GM19238 (cell line): ENCODE measurements at regions not wholly inside any gene's neighbourhood (a gene's known extent, or its start where the extent isn't known, plus 50 kb on each side); places are given as distances from the start of the nearest gene placed in this dataset.
"Not testable (repeated sequence)": the region's sequence is repeated elsewhere in the genome, so short reads cannot be mapped to it uniquely, and the experiment has no call there.

Experiments used
- DNase-seq: peaks from one replicate; pipeline ENCODE4 v3.0.0; 2011; ENCODE audit warnings: low spot score; ENCODE audit not compliant: insufficient read length

GRCh38 chr1:213636778-213637177 lies 351.0 kb upstream of the PROX1 start:
- DNase-seq: not testable (repeated sequence)

- no peak for DNase-seq
Measured at GRCh38 chr1:213641312-213641711, 346.5 kb upstream of the PROX1 start.

GRCh38 chr1:213643360-213643759 lies 344.4 kb upstream of the PROX1 start:
- no peak for DNase-seq

GRCh38 chr1:213647864-213648650 lies 339.7 kb upstream of the PROX1 start:
- DNase-seq: no peak

GRCh38 chr1:213649373-213649772 lies 338.4 kb upstream of the PROX1 start:
- no peak for DNase-seq

- no peak for DNase-seq
Measured at GRCh38 chr1:213650603-213651002, 337.2 kb upstream of the PROX1 start.

- no peak for DNase-seq
Measured at GRCh38 chr1:213651077-213651476, 336.7 kb upstream of the PROX1 start.

GRCh38 chr1:213652109-213652508 lies 335.7 kb upstream of the PROX1 start:
- DNase-seq: no peak

- no peak for DNase-seq
Measured at GRCh38 chr1:213656039-213656438, 331.7 kb upstream of the PROX1 start.

- no peak for DNase-seq
Measured at GRCh38 chr1:213656503-213656902, 331.3 kb upstream of the PROX1 start.

GRCh38 chr1:213657013-213657412 lies 330.8 kb upstream of the PROX1 start:
- DNase-seq: no peak

GRCh38 chr1:213657879-213658278 lies 329.9 kb upstream of the PROX1 start:
- no peak for DNase-seq

GRCh38 chr1:213658457-213658856 lies 329.3 kb upstream of the PROX1 start:
- DNase-seq: no peak

- DNase-seq: no peak
Measured at GRCh38 chr1:213659580-213660547, 327.9 kb upstream of the PROX1 start.

GRCh38 chr1:213661302-213661701 lies 326.5 kb upstream of the PROX1 start:
- no peak for DNase-seq

- no peak for DNase-seq
Measured at GRCh38 chr1:213666113-213666512, 321.7 kb upstream of the PROX1 start.

GRCh38 chr1:213666922-213667321 lies 320.9 kb upstream of the PROX1 start:
- DNase-seq: no peak

- DNase-seq: no peak
Measured at GRCh38 chr1:213669512-213669911, 318.3 kb upstream of the PROX1 start.

GRCh38 chr1:213669964-213670691 lies 317.6 kb upstream of the PROX1 start:
- DNase-seq: no peak

- no peak for DNase-seq
Measured at GRCh38 chr1:213670692-213671023, 317.1 kb upstream of the PROX1 start.

- DNase-seq: no peak
Measured at GRCh38 chr1:213675043-213675442, 312.7 kb upstream of the PROX1 start.

- DNase-seq: no peak
Measured at GRCh38 chr1:213676736-213677135, 311.0 kb upstream of the PROX1 start.
